ENCODE measurements at regions not wholly inside any gene's neighbourhood (a gene's known extent, or its start where the extent isn't known, plus 50 kb on each side); places are given as distances from the start of the nearest gene placed in this dataset.

- TF ChIP-seq SPI1 (IDR thresholded peaks at IDR 0.05; ENCODE audit: borderline replicate concordance, low read depth), result no peak
- no peak for TF ChIP-seq GABPA (IDR thresholded peaks at IDR 0.05; ENCODE audit: low read depth)
- no peak for TF ChIP-seq POLR2AphosphoS5 (IDR thresholded peaks at IDR 0.05; ENCODE audit: low read depth)
- TF ChIP-seq CTCF (IDR thresholded peaks at IDR 0.05; ENCODE audit: insufficient read depth, low read length), result no peak
- TF ChIP-seq REST (IDR thresholded peaks at IDR 0.05; ENCODE audit: insufficient replicate concordance, low read depth), result no peak
Measured at GRCh38 chr4:174040287-174040686, 243.2 kb downstream of the FBXO8 start.

Data from HL-60 (cell line).